GM23248 (cell line): ENCODE measurements at regions not wholly inside any gene's neighbourhood (a gene's known extent, or its start where the extent isn't known, plus 50 kb on each side); places are given as distances from the start of the nearest gene placed in this dataset.
A peak's percentile ranks its signal among the peaks of the same experiment; 100 is the strongest.

Source experiments
- DNase-seq: peaks from one replicate; pipeline ENCODE4 v3.0.0-alpha.2; 2015
- H2AFZ ChIP-seq: fragments of 200-600 bp; sonication (generic); 2 replicates; pipeline ENCODE4 v1.6.1; 2016; ENCODE audit warnings: antibody characterized with exemption
- H3F3A ChIP-seq: fragments of 200-600 bp; sonication (generic); 2 replicates; pipeline ENCODE4 v1.6.1; 2016; ENCODE audit warnings: mild to moderate bottlenecking, antibody characterized with exemption, mixed run types; ENCODE audit not compliant: insufficient read depth
- H3K27ac ChIP-seq: fragments of 200-600 bp; sonication (generic); 2 replicates; pipeline ENCODE4 v1.5.1; 2016; ENCODE audit warnings: mild to moderate bottlenecking
- H3K27me3 ChIP-seq: fragments of 200-600 bp; sonication (generic); replicated peaks from 2 replicates; pipeline ENCODE4 v1.6.1; 2016; ENCODE audit warnings: mild to moderate bottlenecking; ENCODE audit not compliant: insufficient read depth
- H3K36me3 ChIP-seq: fragments of 200-600 bp; sonication (generic); 2 replicates; pipeline ENCODE4 v1.6.1; 2016; ENCODE audit warnings: low read depth, mild to moderate bottlenecking
- H3K4me1 ChIP-seq: fragments of 200-600 bp; sonication (generic); 2 replicates; pipeline ENCODE4 v1.6.1; 2016; ENCODE audit warnings: mild to moderate bottlenecking; ENCODE audit not compliant: insufficient read depth
- H3K4me2 ChIP-seq: fragments of 200-600 bp; sonication (generic); one replicate; pipeline ENCODE4 v1.6.1; 2016; ENCODE audit warnings: mild to moderate bottlenecking; ENCODE audit not compliant: unreplicated experiment
- H3K4me3 ChIP-seq: fragments of 200-600 bp; sonication (generic); 2 replicates; pipeline ENCODE4 v1.5.1; 2016; ENCODE audit warnings: mild to moderate bottlenecking
- H3K79me2 ChIP-seq: fragments of 200-600 bp; sonication (generic); 2 replicates; pipeline ENCODE4 v1.6.1; 2016; ENCODE audit warnings: mild to moderate bottlenecking; ENCODE audit not compliant: insufficient read depth
- H3K9ac ChIP-seq: fragments of 200-600 bp; sonication (generic); 2 replicates; pipeline ENCODE4 v1.6.1; 2016; ENCODE audit warnings: mild to moderate bottlenecking
- H3K9me2 ChIP-seq: fragments of 200-600 bp; sonication (generic); 2 replicates; pipeline ENCODE4 v1.6.1; 2016; ENCODE audit warnings: mixed run types, mild to moderate bottlenecking, moderate library complexity; ENCODE audit not compliant: insufficient read depth
- H3K9me3 ChIP-seq: fragments of 200-600 bp; sonication (generic); one replicate; pipeline ENCODE4 v1.6.1; 2017; ENCODE audit warnings: low read depth
- H4K20me1 ChIP-seq: fragments of 200-600 bp; sonication (generic); 2 replicates; pipeline ENCODE4 v1.6.0; 2016; ENCODE audit not compliant: insufficient read depth
- EZH2 ChIP-seq: fragments of 200-600 bp; sonication (generic); IDR thresholded peaks from 2 replicates; pipeline ENCODE4 v1.6.1; 2018; ENCODE audit warnings: antibody characterized with exemption, mild to moderate bottlenecking; ENCODE audit not compliant: insufficient read depth, poor library complexity, severe bottlenecking
- EZH2phosphoT487 ChIP-seq: fragments of 200-600 bp; sonication (generic); IDR thresholded peaks from 2 replicates; pipeline ENCODE4 v1.6.1; 2018; ENCODE audit warnings: antibody characterized with exemption, moderate library complexity, mild to moderate bottlenecking, low read depth; ENCODE audit not compliant: insufficient read depth
- WGBS, 2 experiments: methylation state at CpG; one replicate each; pipeline ENCODE4 v1.1.6; 2015 to 2017; ENCODE audit warnings: low lambda C conversion rate in 2 of 2, low coverage in 1 of 2; ENCODE audit errors: missing lambda C conversion rate in 2 of 2; 5-methylcytosine and 5-hydroxymethylcytosine counted together
- in situ Hi-C: fragments of 300-500 bp; cut with MboI; formaldehyde crosslinking; loops from 2 replicates; pipeline ENCODE4 v1.15.0; 2020

- Histone ChIP-seq H3K79me2 (no peaks in the 10 kb centered on the region), H3K9me3 (no peaks in the 10 kb centered on the region), H3K27me3 (no peaks in the 10 kb centered on the region), H3K4me3 (no peak overlapping the region), H3F3A (no peaks in the 10 kb centered on the region), H3K27ac (no peak overlapping the region), H3K4me1 (peaks cover 13% of the 10 kb centered on the region; the same call in 1 of the 2 replicates), H3K9ac (no peak overlapping the region), H3K4me2 (no peak overlapping the region), H4K20me1 (no peaks in the 10 kb centered on the region), H3K36me3 (no peaks in the 10 kb centered on the region), H2AFZ (no peak overlapping the region), H3K9me2 (no peaks in the 10 kb centered on the region)
- DNase-seq, result peak; percentile 6
- in situ Hi-C loops, result no loop called here
- WGBS, 2 experiments, result 92 to 94% methylated on average over 1 of the region's 1 CpG
- TF ChIP-seq EZH2phosphoT487, result no peak
- TF ChIP-seq EZH2, result no peak
Observed at GRCh38 chr6:105681061-105681460, 278.2 kb upstream of the PREP start.

- H4K20me1 ChIP-seq, result no peaks in the 10 kb centered on the region
- peaks cover 6% of the 10 kb centered on the region for H3F3A ChIP-seq
- peaks cover 20% of the 10 kb centered on the region for H3K4me1 ChIP-seq
- no peaks in the 10 kb centered on the region for H3K36me3 ChIP-seq
- no peak for TF ChIP-seq EZH2phosphoT487
- TF ChIP-seq EZH2, result no peak
- H3K27ac ChIP-seq, result no peak overlapping the region
- H3K79me2 ChIP-seq, result no peaks in the 10 kb centered on the region
- H3K4me3 ChIP-seq, result no peak overlapping the region
- H3K9ac ChIP-seq, result no peak overlapping the region
- DNase-seq, result no peak
- H3K9me3 ChIP-seq, result no peaks in the 10 kb centered on the region
- H3K9me2 ChIP-seq, result no peaks in the 10 kb centered on the region
- whole genome bisulfite sequencing, 2 experiments, result 92 to 97% methylated on average over 1 of the region's 1 CpG
- no peaks in the 10 kb centered on the region for H3K27me3 ChIP-seq
- in situ Hi-C loops, result no loop called here
- no peak overlapping the region for H2AFZ ChIP-seq
- no peak overlapping the region for H3K4me2 ChIP-seq
Observed at GRCh38 chr6:105680131-105680530, 277.2 kb upstream of the PREP start.

GRCh38 chr6:105678516-105678915 is 275.6 kb upstream of the PREP start:
- Histone ChIP-seq H4K20me1 (no peaks in the 10 kb centered on the region), H3K79me2 (no peaks in the 10 kb centered on the region), H3K27ac (no peak overlapping the region), H3K9me3 (no peaks in the 10 kb centered on the region), H3K36me3 (no peaks in the 10 kb centered on the region), H2AFZ (no peak overlapping the region), H3K9me2 (no peaks in the 10 kb centered on the region), H3K9ac (no peak overlapping the region), H3F3A (peaks cover 6% of the 10 kb centered on the region), H3K4me2 (no peak overlapping the region), H3K4me1 (peaks cover 20% of the 10 kb centered on the region), H3K4me3 (no peak overlapping the region), H3K27me3 (no peaks in the 10 kb centered on the region)
- 87 to 91% methylated on average over 1 of the region's 1 CpG for WGBS, 2 experiments
- peak; percentile 2 for DNase-seq
- TF ChIP-seq EZH2phosphoT487, result no peak
- TF ChIP-seq EZH2, result no peak
- in situ Hi-C loops, result no loop called here

- Histone ChIP-seq H4K20me1 (no peaks in the 10 kb centered on the region), H3K36me3 (no peaks in the 10 kb centered on the region), H3K79me2 (no peaks in the 10 kb centered on the region), H2AFZ (no peak overlapping the region), H3F3A (peaks cover 6% of the 10 kb centered on the region), H3K27me3 (no peaks in the 10 kb centered on the region), H3K4me1 (peaks cover 20% of the 10 kb centered on the region), H3K27ac (no peak overlapping the region), H3K4me2 (no peak overlapping the region), H3K4me3 (no peak overlapping the region), H3K9me2 (no peaks in the 10 kb centered on the region), H3K9ac (no peak overlapping the region), H3K9me3 (no peaks in the 10 kb centered on the region)
- 91 to 92% methylated on average over 2 of the region's 2 CpGs for WGBS, 2 experiments
- in situ Hi-C loops, result no loop called here
- TF ChIP-seq EZH2phosphoT487, result no peak
- TF ChIP-seq EZH2, result no peak
- peak; percentile 4 for DNase-seq
Observed at GRCh38 chr6:105677671-105678475, 275.0 kb upstream of the PREP start.
